WTC11 (cell line): ENCODE measurements at regions not wholly inside any gene's neighbourhood (a gene's known extent, or its start where the extent isn't known, plus 50 kb on each side); places are given as distances from the start of the nearest gene placed in this dataset.

Experiments
- CREB1 ChIP-seq: sonication (generic); formaldehyde crosslinking; IDR thresholded peaks from 2 replicates; pipeline ENCODE4 v1.8.0; 2023; ENCODE audit warnings: mild to moderate bottlenecking, missing genetic modification reagents
- JUN ChIP-seq: sonication (generic); formaldehyde crosslinking; IDR thresholded peaks from 2 replicates; pipeline ENCODE4 v1.8.0; 2023; ENCODE audit warnings: mild to moderate bottlenecking, missing genetic modification reagents
- NFE2L1 ChIP-seq: sonication (generic); formaldehyde crosslinking; IDR thresholded peaks from 2 replicates; pipeline ENCODE4 v1.8.1; 2023; ENCODE audit warnings: missing genetic modification reagents
- NFYB ChIP-seq: sonication (generic); formaldehyde crosslinking; conservative IDR thresholded peaks from 2 replicates; pipeline ENCODE4 v1.8.0; 2022; ENCODE audit warnings: low read depth, missing genetic modification reagents
- TEAD1 ChIP-seq: sonication (generic); formaldehyde crosslinking; IDR thresholded peaks from 2 replicates; pipeline ENCODE4 v1.8.0; 2022; ENCODE audit warnings: mild to moderate bottlenecking, missing genetic modification reagents
- ZNF396 ChIP-seq: fragments of 250-450 bp; sonication (Bioruptor Pico); IDR thresholded peaks from 2 replicates; pipeline ENCODE4 v1.8.0; 2021; ENCODE audit warnings: mild to moderate bottlenecking, moderate library complexity, borderline replicate concordance
- TF ChIP-seq, protein P1 (sequence below): sonication (generic); formaldehyde crosslinking; IDR thresholded peaks from 2 replicates; pipeline ENCODE4 v1.8.0; 2023; ENCODE audit warnings: missing genetic modification reagents
- TF ChIP-seq, protein P2 (sequence below): fragments of 200-600 bp; IDR thresholded peaks from 2 replicates; pipeline ENCODE4 v1.8.0; 2022; ENCODE audit warnings: antibody characterized with exemption
- TF ChIP-seq, protein P3 (sequence below): sonication (generic); formaldehyde crosslinking; IDR thresholded peaks from 2 replicates; pipeline ENCODE4 v1.8.1; 2023; ENCODE audit warnings: mild to moderate bottlenecking, missing genetic modification reagents, moderate library complexity
- TF ChIP-seq, protein P4 (sequence below): sonication (generic); formaldehyde crosslinking; IDR thresholded peaks from 2 replicates; pipeline ENCODE4 v1.8.0; 2022; ENCODE audit warnings: mild to moderate bottlenecking, missing genetic modification reagents

DNA sequence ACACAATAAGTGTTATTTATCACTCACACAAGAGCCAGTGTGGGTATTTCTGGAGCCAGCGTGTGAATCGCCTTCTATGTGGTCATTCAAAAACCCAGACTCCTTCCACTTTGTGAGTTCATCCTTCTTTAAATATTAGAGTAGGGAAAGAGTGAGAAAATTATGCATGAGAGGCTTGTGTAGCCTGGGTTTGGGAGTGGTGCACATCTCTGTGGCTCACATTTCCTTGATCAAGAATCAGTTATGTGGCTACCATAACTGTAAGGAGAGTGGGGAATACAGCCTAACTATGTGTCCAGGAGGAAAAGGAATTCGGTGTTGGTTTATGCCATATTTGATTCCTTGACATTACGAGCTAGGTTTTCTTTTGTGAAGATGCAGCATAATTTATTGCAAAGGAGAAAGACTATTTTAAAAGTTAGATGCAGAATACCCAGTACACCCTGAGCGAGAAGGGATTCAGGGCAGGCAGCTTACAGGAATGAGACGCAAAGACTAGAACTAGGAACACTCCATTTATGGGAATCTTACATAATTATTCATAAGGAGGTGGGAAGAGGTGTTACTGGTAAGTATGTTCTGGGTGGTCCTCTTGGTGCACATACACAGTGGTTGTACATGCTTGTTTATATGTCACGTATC is 638.5 kb downstream of the COL12A1 start:
- no peak for TF ChIP-seq CREB1 (CRISPR knock-in tag)
- TF ChIP-seq, protein P1, sequence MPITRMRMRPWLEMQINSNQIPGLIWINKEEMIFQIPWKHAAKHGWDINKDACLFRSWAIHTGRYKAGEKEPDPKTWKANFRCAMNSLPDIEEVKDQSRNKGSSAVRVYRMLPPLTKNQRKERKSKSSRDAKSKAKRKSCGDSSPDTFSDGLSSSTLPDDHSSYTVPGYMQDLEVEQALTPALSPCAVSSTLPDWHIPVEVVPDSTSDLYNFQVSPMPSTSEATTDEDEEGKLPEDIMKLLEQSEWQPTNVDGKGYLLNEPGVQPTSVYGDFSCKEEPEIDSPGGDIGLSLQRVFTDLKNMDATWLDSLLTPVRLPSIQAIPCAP (CRISPR knock-in tag), result no peak
- TF ChIP-seq, protein P2, sequence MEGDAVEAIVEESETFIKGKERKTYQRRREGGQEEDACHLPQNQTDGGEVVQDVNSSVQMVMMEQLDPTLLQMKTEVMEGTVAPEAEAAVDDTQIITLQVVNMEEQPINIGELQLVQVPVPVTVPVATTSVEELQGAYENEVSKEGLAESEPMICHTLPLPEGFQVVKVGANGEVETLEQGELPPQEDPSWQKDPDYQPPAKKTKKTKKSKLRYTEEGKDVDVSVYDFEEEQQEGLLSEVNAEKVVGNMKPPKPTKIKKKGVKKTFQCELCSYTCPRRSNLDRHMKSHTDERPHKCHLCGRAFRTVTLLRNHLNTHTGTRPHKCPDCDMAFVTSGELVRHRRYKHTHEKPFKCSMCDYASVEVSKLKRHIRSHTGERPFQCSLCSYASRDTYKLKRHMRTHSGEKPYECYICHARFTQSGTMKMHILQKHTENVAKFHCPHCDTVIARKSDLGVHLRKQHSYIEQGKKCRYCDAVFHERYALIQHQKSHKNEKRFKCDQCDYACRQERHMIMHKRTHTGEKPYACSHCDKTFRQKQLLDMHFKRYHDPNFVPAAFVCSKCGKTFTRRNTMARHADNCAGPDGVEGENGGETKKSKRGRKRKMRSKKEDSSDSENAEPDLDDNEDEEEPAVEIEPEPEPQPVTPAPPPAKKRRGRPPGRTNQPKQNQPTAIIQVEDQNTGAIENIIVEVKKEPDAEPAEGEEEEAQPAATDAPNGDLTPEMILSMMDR, result no peak
- TF ChIP-seq NFYB (CRISPR knock-in tag), result no peak
- TF ChIP-seq, protein P3, sequence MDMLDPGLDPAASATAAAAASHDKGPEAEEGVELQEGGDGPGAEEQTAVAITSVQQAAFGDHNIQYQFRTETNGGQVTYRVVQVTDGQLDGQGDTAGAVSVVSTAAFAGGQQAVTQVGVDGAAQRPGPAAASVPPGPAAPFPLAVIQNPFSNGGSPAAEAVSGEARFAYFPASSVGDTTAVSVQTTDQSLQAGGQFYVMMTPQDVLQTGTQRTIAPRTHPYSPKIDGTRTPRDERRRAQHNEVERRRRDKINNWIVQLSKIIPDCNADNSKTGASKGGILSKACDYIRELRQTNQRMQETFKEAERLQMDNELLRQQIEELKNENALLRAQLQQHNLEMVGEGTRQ, result no peak
- TF ChIP-seq JUN (CRISPR knock-in tag), result no peak
- no peak for TF ChIP-seq NFE2L1 (CRISPR knock-in tag)
- TF ChIP-seq, protein P4, sequence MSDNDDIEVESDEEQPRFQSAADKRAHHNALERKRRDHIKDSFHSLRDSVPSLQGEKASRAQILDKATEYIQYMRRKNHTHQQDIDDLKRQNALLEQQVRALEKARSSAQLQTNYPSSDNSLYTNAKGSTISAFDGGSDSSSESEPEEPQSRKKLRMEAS (CRISPR knock-in tag), result no peak
- no peak for TF ChIP-seq ZNF396 (CRISPR knock-in tag)
- TF ChIP-seq TEAD1 (CRISPR knock-in tag), result no peak
